CD4-positive, alpha-beta T cell treated with Interferon alpha-2 for 1 hour (primary cell): ENCODE measurements at regions not wholly inside any gene's neighbourhood (a gene's known extent, or its start where the extent isn't known, plus 50 kb on each side); places are given as distances from the start of the nearest gene placed in this dataset.

ENCODE experiments used
- DNase-seq, 2 donors: peaks; one replicate each; pipeline ENCODE4 v3.0.0-alpha.2; 2020 to 2022

DNA sequence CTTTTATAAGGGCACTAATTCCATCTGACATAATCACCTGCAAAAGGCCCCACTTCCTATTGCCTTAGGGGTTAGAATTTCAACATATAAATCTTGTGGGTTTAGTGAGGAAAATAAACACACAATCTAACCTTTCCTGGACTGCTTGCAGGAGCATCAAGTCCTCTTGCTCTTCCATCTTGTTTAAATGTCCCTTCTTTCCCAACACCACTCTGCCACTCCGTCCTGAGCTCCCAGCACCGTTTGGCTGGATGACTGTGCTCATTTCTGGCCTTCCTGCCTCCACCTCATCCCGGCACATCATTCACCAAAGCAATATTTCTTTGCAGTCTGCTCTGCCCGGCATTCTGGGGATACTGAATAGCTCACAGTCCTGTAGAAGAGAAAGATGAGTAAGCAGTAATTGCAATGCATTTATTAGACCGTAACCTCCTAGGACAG, 247.8 kb downstream of the BCL2 start:
- DNase-seq = no peak

DNA sequence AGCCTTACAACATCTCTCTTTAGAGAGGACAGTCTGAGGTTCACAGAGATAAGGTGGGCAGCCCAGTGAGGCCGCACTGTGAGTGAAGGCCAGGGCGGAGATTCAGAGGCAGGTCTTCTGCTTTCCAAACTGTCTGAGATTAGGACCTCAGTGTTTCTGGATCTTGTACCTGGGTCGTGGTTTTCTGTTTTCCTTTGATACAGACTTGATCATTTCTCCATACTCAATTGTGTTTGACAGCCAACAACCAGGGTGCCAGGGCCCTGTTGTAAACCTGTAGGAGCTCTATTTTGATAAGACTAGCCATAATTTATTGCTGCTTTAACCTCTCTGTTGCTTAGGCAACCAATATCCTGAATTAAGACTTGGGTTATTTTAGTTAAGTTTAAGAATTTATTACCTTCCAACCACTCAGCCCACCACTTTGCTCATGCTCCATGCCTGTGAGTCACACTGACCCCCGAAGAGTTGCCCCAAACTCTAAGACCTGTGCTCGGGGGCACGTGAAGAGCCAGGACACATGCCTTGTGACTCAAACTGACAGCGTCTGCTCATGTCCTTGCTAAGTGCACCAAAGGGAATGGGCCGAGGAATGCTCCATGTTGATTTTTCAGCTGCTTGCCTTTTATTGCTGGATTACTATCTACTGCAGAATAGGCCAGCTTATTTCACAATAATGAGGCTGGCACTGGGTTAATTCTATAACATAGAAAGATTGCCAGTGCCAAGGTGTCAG, 248.6 kb downstream of the BCL2 start:
- DNase-seq = no peak

- DNase-seq = no peak
Measured at GRCh38 chr18:63069496-63069895, 250.1 kb downstream of the BCL2 start.

DNA sequence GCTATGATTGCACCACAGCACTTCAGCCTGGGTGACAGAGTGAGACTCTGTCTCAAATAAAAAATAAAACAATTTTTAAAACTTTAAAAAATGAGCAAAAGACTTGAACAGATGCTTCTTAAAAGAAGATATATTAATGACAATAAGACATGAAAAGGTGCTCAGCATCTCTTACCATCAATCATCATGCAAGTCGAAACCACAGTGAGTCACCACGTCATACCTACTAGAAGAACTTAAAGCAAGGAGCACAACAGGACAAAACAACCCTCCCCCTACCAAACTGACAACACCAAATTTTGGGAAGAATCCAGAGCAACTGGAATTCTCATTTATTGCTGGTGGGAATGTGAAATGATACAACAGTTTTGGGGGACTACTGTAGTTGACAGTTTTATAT, 251.6 kb downstream of the BCL2 start:
- no peak for DNase-seq

GRCh38 chr18:63065172-63065571, 254.4 kb downstream of the BCL2 start:
- DNase-seq = no peak

- DNase-seq = no peak
Measured at GRCh38 chr18:63063171-63063570, 256.4 kb downstream of the BCL2 start.

DNA sequence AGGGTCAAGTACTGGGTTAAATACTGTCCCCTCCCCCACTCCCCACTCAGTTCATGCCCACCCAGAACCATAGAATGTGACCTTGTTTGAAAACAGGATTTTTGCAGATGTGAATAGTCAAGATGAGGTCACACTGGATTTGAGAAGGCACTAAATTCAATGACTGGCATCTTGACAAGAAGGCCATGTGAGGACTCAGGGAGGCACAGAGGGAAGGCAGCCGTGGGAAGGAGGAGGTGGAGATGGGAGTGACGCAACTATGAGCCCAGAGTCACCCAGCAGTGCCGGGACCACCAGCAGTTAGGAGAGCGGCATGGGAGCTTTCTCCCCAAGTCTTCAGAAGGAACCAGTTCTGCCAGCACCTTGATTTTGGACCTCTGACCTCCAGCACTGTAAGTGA, 257.3 kb downstream of the BCL2 start:
- no peak for DNase-seq

- no peak for DNase-seq
Measured at GRCh38 chr18:63061303-63061702, 258.3 kb downstream of the BCL2 start.

GRCh38 chr18:63058521-63058920, 261.0 kb downstream of the BCL2 start:
- DNase-seq = no peak

DNA sequence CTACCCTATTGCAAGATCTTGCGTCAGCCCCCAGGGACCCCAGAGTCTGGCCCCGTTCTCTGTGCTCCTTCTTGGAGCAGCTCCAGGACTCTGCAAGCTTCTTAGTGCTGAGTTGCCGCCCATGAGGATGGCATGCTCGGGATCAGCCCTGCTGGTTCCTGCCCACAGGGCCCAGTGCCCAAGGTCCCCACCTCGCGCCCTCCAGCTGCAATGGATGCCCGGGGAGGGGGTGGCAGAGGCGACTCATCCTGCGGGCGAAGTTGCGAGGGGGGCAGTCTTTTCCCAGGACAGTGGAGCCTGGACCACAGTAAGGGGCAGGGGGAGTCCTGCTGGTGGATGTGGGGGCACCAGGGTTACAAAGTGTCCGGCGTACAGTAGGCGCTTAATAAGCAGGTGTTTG, 261.9 kb downstream of the BCL2 start:
- DNase-seq = no peak

DNA sequence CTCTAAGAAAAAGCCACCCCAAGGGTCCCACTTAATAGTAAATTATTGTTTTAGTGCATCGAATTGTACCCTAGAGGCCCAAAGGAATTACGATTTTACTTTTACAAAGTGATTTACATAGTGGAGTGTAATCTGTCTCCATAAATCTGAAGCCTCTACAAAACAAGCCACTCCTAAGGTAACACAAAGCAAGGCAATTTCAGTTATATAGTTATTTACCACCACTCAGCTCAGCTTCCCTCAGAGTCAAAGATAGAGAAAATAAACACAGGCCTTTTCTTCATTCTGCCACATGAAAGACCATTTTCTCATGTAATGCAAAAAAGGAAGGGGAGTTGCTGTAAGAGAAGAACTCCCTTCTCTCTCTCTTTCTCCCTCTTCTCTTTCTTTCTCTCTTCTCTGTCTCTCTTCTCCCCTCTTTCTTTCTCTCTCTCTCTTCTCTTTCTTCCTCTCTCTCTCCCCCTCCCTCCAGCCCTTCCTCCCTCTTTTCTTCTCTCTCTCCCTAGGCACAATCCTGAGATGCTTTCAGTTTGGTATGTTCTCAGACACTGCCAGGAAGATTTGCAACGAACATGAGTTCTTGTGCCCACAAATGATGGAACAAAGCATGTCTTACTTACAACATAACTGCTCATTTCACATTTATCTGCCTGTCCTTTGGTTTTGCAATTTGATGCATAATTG, 264.5 kb downstream of the BCL2 start:
- DNase-seq = no peak

DNA sequence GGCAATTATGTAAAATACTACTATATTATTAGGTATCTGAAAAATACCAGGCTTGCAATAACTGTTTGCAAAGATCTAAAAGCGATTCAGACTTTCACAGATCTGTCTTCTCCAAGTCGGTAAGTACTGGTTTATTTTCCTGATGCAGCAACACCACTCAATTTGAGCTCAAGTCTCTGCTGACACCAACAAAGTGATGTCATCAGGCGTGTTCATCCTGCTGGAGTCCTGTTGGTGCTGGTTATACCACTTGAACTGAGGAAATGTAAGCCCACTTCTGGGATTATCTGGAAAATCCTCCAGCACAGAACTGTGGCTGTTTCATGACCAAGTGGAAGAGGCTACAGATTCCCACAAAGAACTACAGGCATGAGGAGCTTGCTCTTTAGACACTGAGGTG, 267.6 kb downstream of the BCL2 start:
- DNase-seq = no peak

DNA sequence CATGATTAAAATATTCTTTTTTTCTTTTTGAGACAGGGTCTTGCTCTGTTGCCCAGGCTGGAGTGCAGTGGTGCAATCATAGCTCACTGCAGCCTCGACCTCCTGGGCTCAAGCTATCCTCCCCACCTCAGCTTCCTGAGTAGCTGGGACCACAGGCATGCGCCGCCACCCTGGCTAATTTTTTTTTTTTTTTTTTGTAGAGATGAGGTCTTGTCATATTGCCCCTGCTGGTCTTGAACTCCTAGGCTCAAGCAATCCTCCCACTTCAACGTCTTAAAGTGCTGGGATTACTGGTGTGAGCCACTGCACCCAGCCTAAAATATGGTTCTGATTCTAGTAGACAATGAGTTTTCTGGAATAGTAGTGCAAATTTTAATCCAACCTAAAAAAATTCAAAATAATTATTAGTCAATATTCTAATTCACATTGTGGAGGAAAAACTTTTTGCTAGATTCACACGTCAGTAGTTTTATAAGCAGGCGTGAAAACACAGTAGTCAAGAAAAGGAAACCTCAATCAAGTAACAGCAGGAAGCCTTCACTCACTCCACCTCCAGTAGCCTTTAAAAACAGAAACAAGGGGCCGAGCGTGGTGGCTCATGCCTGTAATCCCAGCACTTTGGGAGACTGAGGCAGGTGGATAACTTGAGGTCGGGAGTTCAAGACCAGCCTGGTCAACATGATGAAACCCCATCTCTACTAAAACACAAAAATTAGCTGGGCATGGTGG, 268.7 kb downstream of the BCL2 start:
- DNase-seq = peak in 1 of 2 donors; percentile 37

DNA sequence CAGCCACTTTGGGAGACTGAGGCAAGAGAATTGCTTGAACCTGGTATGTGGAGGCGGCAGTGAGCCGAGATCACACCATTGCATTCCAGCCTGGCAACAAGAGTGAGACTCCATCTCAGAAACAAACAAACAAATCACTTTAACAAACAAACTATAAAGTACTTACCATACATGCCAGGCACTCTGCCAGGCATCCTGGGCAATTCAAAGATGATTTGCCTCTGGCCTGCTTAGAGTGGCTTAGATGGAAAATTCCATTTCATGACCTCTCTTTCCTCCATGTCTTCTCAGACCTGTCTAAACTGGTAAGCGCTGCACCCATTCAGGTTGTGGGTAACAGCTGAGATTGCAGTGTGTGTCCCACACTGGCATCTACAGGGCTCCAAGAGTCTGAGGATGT, 273.2 kb downstream of the BCL2 start:
- DNase-seq = no peak

- no peak for DNase-seq
Measured at GRCh38 chr18:63043516-63043915, 276.1 kb downstream of the BCL2 start.

GRCh38 chr18:63042351-63042750, 277.2 kb downstream of the BCL2 start:
- DNase-seq = no peak

- DNase-seq = no peak
Measured at GRCh38 chr18:63040788-63041410, 278.7 kb downstream of the BCL2 start.

GRCh38 chr18:63037491-63037890, 282.1 kb downstream of the BCL2 start:
- no peak for DNase-seq

- DNase-seq = no peak
Measured at GRCh38 chr18:63031375-63031774, 288.2 kb downstream of the BCL2 start.
